NOMO-1 treated with dmso at 0.1 percent for 144 hours (cell line): ENCODE measurements at regions not wholly inside any gene's neighbourhood (a gene's known extent, or its start where the extent isn't known, plus 50 kb on each side); places are given as distances from the start of the nearest gene placed in this dataset.

Experiments used
- DNase-seq: peaks from one replicate; lab custom pipeline; 2025; ENCODE audit not compliant: unreplicated experiment; lab: John Stamatoyannopoulos, UW

DNA sequence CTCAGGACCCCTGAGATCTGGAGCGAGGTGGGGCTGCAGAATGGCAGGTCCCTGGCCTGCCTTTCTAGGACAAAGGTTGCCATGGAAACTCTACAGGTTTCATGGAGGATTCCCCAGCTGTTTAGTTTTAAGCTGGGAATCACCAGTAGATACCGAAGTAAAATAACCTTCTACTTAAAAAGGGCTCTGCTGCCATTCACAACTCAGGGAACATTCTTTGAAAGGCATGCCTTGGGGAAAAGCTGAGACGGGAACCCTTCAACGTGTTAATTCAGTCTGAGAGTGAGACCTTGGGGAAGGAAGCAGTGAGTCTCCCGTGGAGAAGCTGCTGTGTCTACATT lies 493.3 kb downstream of the BRD1 start:
- no peak for DNase-seq

DNA sequence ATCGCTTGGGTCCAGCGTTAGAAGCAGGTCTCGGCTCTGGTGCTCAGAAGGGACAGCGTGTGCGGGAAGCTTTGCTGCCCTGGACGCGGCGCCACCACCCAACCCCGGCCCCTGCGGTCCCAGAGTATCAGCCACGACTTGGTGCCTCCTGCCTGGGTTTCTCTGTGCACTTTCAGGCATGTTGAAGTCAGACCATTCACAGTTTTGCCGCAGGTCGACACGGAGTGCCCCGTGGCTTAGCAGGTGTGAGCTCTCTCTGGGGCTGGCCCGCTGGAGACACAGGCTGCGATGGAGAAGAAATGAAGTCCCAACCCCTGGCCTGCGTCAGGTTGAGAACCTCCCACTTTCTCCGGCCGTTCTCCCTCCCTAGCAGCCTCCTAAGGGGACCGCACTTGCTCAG lies 494.5 kb downstream of the BRD1 start:
- no peak for DNase-seq

DNA sequence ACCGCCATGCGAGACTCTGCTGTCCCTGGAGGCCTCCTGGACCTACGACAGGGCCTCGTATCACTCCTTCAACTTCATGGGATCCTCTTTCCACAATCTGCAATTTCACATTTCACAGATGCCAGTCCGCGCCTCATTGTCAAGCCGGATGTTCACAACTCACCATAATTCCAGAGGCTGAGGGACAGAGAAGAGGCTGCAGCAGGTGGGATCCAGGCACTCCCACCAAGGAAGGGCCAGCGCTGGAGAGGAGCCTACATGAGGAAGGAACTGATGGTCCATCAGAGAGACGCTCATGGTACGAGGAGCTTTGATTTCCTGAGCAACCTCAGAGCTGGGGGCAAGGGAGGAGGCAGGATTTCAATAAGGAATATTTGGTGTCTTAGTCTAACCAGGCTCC lies 495.0 kb downstream of the BRD1 start:
- DNase-seq: no peak

DNA sequence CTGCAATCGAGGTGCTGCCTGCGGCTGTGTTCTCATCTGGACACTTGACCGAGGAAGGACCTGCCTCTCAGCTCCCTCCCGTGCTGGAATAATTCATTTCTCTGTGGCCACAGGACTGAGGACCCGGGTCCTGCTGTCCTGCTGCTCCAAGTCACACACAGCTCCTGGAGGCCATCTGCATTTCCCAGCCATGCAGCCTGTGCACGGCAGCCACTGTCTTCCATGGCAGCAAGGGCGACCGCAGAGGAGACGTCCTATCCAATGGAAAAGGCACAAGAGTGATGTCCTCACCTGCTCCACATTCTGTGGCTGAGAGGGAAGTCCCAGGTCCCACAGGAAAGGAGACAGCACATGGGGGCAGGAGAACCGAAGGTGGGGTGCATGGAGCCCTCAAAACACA lies 495.8 kb downstream of the BRD1 start:
- DNase-seq: no peak

DNA sequence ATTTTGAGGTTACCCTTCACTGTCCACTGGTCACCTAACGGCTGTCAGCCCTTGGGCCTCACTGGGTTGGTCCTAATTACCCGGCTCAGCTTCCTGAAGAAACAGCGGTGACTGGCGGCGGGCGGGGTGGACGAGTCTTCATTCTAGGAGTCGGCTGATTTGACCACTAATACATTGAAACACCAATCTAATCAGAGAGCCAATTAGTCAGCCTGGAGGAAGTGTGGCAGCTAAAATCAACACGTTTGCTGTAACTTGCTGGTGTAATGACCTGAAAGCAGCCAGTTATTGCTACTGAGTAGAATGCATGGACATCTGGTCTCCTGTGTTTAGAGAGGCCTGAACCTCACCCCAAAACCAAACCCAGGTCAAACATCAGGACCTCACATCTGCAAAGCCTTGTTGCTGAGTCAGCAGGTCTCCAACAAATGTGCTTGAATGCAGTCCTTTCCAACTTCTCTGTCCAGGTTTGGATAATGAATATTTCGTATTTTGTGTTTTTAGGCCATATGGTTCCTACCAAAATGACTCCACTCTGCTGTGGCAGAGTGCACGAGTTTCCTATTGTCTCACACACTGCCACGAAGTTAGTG lies 496.4 kb downstream of the BRD1 start:
- no peak for DNase-seq

DNA sequence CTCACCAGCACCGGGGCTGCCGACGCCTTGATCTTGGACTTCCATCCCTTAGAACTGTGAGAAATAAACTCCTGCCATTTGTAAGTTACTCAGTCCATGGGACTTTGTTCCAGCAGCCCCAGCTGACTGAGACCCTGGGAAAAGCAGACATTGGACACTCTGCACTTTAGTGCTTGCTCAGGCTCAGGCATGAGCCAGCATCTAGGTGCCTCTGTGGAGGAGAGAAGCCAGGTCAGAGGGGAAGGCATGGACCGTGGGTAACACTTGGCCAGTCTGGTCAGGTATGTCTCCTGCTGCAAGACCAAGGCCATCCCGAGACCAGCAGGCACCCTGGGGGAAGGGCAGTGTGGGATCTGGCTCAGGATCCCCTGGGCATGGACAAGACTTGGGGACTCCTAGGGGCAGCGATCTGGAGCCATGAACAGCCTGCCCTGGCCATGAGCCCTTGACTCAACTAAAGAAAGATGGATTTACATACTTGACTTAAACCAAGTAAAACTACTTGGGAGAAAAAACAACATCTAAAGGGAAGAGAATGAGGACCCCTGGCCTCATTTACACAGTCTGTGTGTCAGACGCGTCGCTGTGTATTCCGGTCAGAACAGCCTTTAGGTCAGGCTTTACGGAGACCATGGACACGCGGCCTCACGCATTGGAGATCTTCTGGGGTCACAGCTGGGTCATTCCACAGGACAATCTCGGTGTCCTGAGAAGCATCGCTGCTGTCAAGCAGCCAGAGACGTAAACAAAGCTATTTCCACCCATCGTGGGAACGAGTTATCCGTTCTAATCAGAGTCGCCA lies 497.1 kb downstream of the BRD1 start:
- DNase-seq: no peak

DNA sequence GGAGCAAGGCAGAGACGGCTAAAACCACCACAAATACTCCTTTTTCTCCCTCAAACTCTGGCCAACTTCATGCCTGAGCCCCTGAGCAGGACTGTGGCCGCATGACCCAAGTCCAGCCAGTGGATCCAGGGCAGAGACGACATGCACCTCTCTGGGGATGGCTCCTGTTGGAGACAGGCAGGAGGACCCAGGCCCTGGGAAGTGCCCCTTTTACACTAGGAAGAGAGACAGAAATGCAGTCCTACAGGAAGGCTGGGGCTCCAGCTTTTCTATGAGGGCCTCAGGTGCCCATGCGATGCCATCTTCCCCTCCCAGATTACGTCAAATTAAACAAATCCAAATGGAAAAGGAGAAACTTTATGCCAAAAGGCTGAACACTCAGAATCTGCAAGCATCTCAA lies 498.0 kb downstream of the BRD1 start:
- no peak for DNase-seq

DNA sequence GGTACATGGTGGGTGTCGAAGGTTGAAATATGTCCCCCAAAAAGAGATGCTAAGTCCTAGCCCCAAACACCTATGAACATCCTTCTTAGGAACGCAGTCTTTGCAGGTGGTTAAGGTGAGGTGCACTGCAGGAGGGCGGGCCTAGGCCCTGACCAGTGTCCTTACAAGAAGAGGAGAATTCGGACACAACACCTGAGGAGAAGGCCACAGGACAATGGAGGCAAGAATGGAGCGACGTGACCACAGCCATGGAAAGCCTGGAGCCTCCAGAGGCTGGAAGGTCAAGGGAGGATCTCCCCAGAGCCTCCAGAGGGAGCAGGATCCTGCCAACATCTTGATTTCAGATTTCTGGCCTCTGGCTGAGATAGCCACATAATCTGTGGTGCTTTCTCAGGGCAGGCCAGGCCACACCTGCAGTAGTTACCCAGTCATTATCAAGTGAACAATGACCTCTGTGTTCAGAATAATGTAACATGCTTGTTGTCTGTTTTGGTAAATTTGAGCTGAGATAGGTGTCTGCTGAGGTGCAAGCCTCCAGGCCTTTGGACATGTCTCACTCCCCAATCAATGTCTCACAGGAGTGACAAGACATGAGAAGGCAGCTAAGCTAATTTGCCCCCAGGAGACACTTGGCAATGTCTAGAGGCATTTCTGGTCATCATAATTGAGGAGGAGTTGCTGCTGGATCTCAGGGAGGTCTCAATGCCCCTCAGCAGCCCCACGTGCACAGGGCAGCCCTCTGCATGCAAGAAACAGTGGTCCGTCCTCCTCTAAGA lies 498.9 kb downstream of the BRD1 start:
- no peak for DNase-seq

DNA sequence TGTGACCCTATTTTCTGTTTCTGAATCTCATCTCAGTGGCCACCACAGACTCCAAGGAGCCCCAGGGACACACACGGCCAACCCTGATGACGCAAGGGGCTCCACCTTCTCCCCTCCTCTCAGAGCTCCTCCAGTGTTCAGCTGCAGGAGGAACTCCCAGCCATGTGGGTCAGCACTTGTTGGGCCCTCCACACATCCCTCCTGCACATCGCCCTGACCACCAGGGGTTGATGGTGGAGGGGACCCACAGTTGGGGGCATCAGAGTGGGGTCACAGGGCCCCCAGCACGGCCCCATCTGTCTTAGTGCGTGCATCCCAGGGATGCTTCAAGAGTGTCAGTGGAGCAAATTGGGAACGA lies 499.6 kb downstream of the BRD1 start:
- no peak for DNase-seq

DNA sequence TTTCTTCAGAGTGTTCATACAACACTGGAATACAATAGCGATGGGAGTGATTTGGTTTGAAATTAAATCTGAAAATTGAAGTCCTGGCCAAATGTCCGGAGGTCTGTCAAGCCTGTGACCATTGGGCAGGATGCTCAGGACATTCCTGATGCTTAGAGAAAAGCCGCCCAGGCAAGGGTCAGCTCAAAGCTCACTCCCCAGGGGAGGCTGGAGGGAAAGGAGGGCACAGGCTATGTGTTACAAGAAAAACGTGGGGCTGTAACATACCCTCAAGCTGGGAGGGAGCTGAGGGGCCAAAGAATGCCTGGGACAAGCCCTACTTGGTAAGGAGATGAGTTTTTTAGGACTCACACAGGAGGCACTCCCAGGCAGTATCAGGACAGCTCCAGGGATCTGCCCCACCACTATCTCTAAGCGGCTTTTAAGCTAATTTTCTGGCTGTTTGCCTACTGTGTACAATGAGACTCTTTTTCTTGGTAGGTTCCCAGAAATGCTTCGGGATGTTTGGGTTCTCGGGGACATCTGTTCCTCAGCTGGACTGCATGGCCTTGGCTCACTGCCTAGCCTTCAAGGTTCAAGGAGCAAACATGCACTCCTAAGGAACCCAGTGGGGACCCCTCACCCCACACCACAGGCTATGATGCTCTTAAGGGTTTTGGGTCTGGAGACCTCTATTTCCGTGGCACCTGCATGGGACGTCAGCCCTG lies 500.1 kb downstream of the BRD1 start:
- DNase-seq: no peak

DNA sequence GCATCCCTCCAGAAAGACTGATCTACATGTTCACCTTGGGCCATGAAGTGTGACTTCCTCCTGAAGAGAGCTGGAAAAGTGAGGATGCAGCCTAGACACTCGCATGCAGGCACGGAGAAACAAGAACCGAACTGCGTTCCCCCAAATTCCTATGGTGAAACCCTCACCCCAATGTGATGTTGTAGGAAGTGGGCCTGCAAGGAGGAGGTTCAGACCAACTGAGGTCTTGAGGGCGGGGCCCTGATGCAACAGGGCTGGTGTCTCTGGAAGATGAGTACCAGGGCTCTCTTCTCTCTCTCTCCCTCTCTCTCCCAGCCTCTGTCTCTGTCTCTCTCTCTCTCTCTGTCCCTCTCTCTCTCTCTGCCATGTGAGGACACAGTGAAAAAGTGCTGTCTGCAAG lies 501.1 kb downstream of the BRD1 start:
- DNase-seq: no peak

DNA sequence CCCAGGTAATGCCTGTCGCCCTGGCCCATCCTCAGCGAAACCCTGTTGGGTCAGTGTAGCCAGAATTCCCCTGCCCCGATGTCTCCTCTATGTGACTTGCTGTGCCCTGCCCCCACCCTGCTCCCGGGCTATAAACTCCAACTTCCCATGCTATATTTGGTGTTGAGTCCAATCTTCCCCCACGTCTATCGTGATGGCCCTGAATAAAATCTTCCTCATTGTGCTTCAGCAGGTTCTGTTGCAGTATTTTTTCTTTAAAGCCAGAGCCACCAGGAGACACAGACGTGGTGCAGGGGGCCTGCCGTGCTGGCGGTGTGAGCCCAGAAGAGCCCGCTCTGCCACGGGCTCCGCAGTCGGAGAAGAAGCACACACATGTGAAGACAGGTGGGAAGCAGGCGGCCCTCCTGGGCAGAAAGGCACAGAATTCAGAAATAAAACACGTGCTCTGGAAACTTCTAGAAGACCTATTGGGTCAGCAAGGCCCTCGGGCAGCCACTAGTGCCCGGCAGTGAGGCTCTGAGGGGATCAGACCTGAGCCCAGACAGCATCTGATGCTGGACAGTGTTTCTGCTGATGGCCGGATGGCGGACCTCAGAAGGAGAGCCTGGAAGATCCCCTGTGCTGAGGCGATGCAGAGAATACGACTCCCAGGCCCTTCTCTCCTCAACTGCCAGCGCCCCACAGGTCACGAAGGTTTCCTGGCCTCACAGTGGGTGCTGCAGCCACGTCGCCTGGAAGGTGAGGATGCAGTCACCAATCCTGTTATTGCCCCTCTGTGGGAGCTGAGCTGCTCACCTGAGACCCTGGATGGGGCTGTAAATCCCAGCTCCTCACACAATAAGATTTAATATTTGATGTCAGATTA lies 501.9 kb downstream of the BRD1 start:
- DNase-seq: no peak

DNA sequence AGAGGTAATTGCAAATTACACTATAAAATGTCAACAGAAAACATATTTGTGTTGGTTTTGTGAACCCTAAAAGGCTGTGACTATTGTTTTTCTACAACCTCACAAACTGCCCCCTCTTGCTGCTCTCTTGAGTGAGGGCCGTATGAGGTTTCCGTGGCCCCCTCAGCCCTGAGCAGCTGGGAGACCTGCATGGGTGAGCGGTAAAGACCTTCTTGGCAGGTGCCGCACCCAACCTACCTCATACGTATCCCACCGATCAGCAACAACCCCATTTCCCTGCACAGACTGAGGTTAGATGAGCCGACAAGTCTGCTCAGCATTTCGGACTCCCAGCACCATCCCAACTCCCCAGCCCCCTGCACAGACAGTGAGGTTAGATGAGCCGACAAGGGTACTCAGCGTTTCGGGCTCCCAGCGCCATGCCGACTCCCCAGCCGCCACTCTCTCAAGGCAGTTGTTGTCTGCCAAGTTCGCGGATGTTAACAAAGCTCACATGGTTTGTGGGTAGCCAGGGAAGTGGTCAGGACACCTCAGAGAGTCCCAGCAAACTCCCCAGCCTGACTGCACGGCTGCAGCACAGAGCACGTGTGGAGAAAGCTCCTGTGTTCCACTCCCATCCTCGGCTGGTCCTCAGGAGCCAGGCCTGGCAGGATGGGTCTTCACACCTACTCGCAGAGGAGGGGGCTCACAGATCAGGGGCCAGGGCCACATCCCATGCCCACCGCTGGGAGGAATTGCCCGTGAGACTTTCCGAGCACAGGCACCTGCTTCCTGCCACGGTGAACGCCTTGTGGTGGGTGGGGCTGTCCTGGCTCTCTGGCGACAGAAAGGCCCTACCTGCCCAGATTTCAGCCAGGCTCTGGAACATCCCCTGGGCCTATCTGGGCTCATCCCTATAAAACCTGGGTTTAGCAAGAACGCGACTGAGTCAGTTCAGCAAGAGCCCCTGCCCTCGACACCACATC lies 502.9 kb downstream of the BRD1 start:
- DNase-seq: no peak

DNA sequence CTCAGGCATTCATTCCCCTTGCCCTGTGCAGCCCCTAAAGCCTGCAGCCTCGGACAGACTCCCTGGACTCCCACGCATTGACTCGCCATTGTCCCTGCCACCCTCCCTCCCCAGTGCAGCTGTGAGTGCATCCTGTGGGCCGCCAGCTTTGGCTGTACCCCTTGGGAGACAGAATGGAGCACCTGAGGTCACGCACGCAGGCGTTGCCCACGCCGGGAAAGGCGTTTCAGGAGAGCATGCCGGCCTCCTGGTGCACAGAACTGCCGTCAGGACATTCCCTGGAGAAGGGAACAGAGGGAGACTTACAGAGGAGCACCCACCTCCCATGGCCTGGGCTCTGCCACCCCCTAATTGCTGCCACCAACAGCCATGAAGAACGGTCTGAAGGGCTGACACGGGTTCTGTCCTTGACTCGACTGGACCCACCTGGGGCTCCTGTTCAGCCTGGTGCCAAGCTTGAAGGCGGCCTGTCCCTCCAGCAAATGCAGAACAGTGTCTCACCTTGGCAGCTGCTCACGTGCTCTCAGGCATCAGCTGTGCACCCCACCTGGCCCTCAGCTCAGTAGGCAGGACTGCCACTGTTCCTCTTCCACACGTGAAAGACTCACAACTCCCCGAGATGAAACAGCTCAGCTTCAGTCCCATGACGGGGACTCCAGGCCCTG lies 503.8 kb downstream of the BRD1 start:
- no peak for DNase-seq

DNA sequence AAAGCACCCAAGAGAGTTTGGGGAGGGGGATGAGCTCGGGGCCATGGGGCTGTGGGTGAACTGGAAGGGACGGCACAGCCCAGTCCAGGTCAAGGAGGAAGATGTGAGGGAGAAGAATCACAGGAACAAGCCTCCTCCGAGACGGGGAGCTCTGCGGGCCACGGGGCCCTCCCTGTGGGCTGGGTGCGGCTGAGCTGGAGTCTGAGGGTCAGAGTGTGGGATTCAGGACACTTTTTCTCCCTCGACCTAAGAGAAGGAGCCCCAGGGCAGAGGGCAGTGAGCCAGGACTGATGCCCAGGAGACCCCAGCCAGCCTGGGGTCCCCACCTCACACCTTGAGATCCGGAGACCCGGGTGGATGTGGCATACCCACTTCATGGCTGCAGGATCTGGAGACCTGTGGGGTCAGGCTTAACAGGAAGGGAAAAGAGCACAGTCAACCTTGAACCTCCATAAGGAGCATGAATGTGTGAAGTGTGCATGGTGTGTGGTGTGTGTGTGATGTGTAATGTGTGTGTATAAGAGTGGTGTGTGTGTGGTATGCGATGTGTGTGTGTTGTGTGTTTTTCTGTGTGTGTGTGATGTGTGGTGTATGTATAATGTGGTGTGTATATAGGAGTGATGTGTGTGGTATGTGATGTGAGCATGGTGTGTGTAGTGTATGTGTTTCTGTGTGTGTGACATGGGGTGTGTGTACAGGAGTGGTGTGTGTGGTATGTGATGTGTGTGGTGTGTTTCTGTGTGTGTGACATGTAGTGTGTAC lies 504.6 kb downstream of the BRD1 start:
- DNase-seq: no peak

DNA sequence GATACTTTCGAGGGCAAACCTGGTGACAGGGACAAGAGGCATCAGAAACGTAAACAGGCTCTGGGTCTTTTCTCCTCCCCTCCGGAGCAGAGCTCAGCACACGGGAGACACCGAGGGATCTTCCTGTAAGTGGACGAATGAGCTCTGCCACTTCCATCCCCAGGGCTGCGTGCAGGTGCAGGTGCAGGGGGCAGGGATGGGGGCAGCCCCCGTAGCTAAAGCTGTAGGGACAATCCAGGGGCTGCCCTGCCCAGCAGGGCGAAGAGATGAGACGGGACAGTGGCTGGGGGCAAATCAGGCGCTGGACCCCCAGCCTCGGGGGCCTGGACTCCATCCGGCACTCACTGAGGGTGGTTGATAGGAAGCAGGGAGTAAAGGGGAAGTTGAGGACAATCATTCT lies 505.4 kb downstream of the BRD1 start:
- no peak for DNase-seq

DNA sequence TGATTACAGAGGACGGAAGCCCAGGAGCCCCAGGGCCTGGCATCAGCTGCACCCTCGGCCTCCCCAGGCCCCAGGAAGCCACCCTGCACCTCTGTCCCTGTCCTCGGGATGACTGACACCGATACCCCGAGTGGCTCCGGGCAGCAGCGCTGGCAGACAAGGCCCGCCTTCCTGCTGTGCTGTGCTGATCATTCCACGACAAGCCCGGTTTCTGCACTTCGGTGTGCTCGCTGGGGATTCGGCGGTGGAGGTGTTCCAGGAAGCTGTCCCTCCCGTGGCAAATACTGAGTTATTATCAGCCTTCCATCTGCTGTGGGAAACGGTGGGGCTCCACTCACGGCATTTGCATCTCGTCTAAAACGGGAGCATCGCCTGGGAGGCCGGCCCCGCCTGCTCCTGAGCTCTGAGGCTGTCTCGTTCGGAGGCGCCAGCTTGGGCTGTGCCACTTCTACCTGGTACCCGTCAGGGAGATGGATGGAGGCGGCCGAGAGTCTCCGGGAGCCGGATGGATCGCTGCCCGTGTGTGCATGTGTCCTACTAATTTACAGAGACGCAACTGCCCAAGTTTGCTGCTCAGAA lies 506.1 kb downstream of the BRD1 start:
- no peak for DNase-seq
